ENCODE measurements at regions not wholly inside any gene's neighbourhood (a gene's known extent, or its start where the extent isn't known, plus 50 kb on each side); places are given as distances from the start of the nearest gene placed in this dataset.
"Not testable (repeated sequence)": the region's sequence is repeated elsewhere in the genome, so short reads cannot be mapped to it uniquely, and the experiment has no call there.

DNA sequence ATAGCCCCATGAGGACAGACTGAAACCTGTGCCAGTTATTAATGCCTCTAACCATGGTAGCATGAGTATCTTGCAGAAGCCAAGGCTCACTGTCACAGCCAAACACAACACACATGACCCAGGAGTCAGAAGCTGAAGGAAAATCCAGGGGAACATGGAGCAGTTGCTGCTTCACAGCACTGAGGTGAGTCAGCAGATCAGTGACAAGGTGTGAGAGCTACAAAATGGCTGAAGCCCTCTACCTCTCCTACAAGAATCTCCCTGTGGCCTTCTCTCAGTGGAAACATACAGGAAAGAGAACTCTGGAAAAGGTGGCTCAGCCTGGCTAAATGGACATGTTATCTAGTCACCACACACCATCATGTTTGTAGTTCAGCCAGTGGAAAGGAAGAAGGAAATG is 93.5 kb downstream of the NAB1 start:
- no peak for DNase-seq

DNA sequence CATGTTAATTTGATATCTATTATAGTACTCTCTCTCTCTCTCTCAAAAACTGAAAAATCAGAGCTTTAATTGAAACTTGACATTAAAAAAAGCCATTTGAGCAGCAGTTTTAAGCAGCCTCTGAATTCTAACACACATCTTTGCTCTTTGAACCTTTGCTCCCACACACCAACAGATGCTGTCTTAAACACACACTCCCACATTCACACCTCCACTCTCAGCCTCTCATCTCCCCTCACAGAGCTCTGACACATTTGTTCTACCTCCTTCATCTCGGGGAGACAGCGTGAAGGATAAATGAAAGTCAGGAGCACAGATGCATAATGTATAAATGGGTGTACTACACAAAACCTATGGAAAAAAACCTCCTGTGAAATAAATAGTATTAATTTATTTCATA is 95.2 kb downstream of the NAB1 start:
- DNase-seq, result no peak

DNA sequence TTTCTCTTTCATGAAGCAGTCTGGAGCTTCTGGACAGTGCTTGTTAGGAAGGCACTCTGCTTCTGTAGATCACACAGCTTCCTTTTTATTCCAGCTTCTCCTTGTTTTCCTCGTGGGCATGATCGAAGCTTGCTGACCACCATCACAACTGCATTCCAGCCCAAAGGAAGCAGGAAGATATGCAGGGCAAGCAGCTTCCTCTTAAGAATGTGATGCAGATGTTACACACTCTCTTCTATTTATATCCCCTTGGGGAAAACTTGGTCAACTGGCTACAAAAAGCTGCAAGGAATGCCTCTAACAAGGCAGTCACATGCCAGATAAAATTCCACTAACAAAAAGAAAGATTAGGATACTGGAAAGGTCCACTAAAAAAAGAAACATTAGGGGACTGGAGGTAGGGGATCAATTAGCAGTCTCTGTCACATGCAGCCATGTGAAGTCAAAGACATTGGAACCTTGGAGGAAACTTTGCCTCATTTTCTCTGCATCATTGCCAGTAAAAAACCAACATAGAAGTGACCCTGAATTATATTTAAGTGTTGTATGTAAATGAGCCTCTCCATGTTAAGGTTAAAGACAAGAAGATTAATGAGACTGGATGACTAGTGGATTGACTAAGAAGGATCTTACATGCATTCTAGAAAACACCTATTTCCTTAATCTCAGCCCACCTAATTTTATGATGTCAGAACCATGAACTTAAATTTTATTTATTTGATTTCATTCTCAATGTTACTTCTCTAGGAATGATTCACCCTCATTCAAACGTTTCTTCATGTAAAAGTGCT is 98.3 kb downstream of the NAB1 start:
- no peak for DNase-seq

DNA sequence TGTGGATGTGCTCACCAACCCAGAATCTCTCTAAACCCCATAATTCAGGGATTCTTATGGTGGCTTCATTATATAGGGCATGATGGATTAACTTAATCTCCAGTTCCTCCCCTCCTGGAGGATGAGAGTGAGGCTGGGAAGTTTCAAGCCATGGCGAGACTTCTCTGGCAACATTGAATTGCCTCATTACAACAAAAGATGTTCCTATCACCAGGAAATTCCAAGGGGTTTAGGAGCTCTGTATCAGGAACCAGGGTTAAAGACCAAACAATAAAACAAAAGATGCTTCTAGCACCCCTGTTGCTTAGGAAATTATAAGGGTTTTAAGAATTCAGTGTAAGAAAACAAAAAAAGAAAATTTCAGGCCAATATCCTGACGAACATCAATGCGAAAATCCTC is 100.1 kb downstream of the NAB1 start:
- no peak for DNase-seq

DNA sequence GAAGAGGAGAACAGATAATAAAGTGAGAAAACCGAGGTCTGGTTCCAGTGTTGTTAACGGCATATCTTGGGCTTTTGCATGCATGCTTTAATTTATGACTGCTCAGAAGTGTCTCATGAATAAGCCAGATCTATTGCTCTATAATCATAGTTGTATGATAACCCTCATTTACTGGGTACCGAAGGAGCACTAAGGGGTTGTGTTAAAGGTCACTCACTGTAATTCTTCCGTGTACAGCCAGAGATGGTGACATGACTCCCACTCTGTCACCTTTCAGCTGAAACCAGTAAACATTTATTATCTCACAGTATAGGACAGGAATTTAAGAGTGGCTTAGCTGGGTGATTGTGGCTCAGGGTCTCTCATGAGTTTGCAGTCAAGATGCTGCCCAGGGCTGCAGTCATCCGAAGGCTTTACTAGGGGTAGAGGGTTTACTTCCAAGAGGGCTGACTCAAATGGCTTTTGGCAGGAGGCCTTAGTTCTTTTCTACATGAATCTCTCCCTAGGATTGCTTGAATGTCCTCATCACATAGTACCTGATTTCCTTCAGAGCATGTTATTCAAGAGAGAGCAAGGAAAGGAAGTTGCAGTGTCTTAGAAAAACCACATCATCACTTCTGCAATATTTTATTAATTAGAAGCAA is 107.0 kb downstream of the NAB1 start:
- DNase-seq, result no peak

DNA sequence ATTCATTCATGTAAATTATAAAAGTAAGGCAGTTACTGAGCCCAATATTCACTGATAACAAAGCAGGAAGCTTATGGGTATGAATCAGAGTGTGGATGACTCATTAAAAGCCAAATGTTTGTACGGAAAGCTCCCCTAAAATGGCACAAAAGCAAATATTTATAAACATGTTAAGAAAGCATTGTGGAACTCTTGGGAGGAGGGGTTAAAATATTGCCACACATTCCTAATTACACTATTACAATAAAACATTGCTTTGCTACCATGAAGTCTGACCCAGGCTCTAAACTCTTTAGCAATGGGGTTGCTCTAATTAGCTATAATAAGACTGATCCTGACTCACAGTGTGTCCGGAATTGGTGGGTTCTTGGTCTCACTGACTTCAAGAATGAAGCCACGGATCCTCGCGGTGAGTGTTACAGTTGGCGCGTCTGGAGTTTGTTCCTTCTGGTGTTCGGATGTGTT is 110.9 kb downstream of the NAB1 start:
- DNase-seq, result no peak

DNA sequence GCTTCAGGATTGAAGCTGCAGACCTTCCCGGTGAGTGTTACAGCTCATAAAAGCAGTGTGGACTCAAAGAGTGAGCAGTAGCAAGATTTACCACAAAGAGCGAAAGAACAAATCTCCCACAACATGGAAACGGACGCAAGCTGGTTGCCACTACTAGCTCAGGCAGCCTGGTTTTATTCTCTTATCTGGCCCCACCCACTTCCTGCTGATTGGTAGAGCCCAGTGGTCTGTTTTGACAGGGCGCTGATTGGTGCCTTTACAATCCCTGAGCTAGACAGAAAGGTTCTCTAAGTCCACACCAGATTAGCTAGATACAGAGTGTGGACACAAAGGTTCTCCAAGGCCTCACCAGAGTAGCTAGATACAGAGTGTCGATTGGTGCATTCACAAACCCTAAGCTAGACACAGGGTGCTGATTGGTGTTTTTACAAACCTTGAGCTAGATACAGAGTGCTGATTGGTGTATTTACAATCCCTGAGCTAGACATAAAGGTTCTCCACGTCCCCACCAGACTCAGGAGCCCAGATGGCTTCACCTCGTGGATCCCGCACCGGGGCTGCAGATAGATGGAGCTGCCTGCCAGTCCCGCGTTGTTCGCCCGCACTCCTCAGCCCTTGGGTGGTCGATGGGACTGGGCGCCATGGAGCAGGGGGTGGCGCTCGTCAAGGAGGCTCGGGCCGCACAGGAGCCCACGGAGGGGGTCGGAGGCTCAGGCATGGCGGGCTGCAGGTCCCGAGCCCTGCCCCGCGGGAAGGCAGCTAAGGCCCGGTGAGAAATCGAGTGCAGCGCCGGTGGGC is 111.7 kb downstream of the NAB1 start:
- DNase-seq, result not testable (repeated sequence)

DNA sequence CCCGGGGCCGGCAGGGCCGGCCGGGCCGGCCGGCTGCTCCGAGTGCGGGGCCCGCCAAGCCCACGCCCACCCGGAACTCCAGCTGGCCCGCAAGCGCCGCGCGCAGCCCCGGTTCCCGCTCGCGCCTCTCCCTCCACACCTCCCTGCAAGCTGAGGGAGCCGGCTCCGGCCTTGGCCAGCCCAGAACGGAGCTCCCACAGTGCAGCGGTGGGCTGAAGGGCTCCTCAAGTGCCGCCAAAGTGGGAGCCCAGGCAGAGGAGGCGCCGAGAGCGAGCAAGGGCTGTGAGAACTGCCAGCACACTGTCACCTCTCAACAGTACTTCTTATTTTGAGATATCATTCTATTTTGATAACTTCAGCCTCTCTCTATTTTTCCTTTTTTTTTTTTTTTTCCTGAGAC is 112.3 kb downstream of the NAB1 start:
- DNase-seq, result not testable (repeated sequence)

DNA sequence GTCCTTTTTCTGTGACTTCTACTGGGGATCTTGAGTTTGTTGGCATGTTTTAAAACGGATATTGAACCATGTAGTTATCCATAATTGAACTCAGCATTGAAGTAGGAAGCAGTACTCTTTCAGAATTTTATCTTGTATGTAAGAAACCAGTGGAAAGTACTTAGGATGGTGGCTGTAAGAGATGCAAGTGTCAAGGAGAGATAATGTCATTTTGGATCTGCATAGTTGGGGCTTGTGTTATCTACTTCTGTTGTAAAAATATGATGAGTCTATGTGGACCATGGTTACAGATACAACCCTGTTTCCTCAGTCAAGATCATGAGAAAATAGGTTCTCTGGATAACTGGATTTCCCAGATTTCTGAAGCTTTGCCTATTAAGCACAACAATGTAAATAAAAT is 113.7 kb downstream of the NAB1 start:
- DNase-seq, result no peak

DNA sequence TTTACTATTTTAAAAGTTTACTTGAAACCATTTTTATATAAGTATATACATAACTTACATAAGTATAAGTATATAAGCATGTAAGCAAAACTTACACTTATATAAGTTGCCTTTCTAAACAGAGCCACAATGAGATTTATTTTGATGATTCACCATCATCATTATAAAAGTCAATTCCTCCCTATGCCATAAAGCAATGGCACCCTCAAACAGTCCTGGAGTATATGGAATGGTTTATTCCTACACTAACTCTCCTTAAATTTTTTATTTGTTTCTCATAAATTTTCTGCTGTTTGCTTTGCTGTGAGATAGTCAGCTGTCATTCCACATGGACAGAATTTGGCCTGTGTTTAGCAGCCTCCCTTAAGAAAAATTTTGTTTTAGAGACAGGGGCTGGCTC is 114.2 kb downstream of the NAB1 start:
- no peak for DNase-seq

DNA sequence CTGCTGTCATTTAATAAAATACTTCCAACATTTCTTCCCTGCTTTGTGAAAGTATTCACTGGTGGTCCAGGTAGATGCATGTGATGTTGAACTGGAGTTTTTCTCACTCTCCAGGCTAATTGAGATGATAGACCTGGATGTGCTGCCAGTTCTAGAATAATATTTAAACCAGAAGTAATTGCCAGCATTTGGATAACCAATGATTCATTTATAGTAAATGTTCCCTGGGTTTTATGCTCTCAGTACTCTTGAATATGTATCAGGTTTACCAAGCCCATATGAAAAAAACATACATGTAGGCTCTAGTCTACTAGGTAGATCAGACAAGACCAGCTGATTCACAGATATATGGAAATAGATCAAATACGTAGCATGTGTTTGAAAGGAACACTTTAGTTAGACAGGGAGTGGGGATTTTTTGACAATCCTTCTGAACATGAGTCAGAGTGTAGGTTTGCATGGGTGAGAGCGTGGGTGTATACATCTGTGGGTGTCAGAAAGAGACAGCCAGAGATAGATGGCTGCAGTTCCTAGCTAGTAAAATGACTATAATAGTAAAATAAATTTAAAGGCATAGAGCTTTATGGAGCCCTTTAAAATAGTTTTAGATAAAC is 115.1 kb downstream of the NAB1 start:
- no peak for DNase-seq

DNA sequence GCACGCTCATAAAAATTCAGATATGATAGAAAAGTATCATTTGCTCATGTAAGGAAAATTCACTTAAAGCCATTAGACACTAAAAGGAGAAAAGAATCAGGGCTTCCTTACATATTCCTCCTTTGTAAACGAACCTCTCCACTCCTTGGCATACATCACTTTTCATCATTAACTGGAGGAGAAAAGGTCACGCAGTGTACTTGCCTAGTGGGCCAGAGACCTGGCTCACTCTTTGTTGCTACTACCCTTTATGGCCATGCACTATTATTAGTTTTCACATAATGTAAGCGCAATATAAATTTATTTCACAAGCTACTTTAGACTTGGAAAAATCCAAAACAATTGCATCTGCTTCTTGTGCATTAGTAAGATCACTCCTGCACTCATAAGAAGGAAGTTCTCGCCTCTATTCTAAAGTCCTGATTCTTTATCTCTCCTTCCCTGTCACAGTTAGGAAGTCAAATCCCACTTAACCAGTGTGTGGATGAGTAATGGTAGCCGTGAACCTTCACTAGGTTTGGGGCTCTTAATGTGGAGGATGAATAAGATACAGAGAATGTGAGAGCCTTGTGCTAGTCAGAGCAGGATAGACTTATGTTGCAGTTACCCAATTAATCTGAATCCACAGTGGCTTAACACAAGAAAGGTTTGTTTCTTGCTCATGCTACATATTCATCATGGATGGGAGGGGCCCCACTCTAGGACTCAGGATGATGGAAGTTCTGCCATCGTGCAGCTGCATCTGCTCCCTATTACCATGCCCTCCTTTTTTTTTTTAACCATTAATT is 115.0 kb upstream of the GLS start:
- no peak for DNase-seq

DNA sequence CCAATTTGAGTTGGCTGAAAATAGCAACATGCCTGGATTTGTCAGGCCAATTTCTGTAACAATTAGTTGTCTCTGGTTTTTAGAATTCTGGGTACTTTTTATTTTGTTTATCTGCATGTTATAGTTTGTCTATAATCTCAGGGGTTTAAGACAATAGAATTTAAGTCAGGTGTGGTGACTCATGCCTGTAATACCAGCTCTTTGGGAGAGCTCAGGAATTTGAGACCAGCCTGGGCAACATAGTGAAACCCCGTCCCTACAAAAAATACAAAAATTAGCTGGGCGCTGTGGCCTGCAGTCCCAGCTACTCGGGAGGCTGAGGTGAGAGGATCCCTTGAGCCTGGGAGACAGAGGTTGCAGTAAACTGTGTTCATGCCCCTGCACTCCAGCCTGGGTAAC is 114.4 kb upstream of the GLS start:
- DNase-seq, result no peak

DNA sequence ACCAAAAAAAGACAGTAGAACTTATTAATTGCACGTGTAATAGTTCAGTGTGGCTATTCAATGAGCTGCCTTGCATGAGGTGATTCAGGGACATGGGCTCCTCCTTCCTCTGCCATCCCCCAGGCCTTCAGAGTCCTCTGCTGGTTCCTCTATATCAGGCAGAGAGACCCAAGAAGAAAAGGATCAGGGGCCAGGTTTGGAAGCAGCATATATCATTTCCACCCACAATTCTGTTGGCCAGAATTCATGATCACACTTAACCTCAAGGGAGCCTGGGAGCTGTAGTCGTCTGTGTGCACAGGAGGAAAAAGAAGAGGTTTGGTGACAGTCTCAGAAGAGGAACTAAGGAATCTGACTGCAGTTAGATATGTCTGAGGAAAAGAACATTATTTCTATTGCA is 114.0 kb upstream of the GLS start:
- no peak for DNase-seq

DNA sequence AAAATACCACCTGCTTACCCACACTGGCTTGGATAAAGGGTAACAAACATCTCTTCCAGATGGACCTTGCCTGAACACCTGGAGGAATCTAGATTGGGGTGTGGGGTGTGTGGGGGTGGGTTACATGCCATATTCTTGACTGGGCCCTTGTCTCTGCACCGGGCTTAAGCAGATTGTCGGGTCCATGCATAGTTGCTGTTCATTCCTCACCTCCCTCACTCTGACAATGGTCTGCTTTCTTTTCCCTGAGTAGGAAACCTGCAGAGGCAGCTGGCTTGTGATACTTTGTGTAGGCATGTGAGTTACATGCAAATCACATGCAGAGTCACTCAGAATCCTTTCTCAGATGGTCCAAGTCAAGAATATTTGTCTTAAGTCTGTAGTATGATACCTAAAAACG is 112.8 kb upstream of the GLS start:
- DNase-seq, result no peak

DNA sequence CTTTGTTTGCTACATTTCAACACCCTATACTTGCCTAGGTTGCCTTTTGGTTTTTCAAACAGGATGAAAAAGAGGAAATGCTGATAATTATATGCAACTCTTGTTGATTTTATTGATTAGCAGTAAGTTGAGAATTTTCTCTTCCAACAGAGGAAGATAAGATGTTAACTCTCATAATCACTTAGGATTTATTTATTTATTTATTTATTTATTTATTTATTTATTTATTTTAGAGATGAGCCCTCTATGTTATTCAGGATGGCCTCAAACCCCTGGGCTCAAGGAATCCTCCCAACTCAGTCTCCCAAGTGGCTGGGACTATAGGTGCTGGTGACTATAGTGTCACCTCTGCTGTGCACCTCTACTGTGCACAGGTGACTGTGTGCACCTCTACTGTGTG is 111.4 kb upstream of the GLS start:
- DNase-seq, result no peak

DNA sequence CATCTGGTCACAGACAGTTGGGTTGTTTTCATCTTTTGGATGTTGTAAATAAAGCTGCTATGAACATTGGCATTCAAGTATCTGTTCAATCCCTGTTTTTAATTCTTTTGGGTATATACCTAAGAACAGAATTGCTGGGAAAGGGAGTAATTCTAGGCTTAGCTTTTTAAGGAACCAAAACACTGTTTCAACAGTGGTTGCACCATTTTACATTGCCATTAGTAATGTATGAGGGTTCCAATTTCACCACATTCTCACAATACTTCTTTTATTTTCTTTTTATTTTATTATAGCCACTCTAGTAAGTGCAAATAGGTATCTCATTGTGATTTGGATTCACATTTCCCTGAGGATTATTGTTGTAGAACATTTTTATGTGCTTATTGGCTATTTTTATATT is 108.9 kb upstream of the GLS start:
- DNase-seq, result no peak

DNA sequence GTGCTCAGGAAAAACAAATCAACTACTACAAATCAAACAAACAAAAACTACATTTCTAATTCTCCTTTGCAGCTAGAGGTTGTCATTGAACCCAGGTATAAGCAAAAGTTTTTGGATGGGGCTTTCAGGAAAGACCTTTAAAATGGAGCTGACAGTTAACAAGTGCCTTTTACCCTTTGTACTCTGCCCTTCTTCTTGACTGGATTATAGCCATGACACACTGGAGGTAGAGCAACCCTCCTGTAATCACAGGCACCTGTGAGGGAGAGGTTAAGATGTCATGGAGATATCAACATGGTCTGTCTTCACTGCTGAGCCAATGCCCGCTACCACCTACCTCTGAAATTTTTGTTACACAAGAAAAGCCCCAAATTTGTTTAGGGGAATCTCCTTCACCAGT is 100.0 kb upstream of the GLS start:
- DNase-seq, result no peak

DNA sequence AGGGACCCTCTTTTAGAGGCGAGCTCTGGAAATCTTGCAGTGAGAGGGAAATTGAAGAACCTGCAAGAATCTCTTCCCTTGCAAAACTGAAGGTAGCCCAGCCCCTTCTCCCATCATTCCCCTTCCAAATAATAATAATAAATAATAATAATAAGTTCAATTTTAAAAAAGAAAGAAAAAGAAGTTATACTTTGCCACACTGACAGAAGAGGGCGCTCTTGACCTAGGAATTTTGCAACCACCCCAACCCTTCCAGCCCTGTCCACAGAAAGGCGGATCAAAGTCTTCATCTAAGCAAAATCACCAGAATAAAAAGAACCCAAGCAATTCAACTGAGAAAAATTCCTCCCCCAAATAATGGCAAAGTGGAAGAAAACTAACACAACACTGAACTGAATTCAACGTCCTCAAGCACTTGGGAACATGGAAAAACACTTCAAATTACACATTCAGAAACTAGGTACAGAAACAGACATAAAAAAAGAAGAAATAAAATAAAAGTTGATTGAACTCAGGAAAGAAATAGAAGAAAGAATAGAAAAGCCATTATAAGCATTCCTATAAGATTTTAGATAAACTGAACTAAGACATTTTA is 98.9 kb upstream of the GLS start:
- DNase-seq, result peak; percentile 32

DNA sequence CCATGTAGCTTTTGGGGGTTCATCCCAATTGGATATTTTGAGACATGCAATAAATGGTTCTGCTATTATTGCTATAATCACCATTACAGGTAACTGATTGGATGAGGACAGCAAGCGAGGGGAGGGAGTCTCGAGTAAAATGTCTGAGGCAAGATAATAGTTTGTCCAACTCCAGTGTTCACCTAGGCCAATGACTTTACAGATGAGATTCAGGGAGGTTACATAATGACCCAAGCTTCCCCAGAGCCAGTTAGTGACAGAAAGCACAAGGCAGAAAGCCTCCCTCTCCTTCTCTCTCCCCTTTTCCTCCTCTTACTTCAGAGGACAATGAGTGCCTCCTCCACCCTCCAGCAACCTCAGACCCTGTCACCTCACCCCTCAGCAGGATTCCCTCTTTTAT is 98.4 kb upstream of the GLS start:
- DNase-seq, result no peak

DNA sequence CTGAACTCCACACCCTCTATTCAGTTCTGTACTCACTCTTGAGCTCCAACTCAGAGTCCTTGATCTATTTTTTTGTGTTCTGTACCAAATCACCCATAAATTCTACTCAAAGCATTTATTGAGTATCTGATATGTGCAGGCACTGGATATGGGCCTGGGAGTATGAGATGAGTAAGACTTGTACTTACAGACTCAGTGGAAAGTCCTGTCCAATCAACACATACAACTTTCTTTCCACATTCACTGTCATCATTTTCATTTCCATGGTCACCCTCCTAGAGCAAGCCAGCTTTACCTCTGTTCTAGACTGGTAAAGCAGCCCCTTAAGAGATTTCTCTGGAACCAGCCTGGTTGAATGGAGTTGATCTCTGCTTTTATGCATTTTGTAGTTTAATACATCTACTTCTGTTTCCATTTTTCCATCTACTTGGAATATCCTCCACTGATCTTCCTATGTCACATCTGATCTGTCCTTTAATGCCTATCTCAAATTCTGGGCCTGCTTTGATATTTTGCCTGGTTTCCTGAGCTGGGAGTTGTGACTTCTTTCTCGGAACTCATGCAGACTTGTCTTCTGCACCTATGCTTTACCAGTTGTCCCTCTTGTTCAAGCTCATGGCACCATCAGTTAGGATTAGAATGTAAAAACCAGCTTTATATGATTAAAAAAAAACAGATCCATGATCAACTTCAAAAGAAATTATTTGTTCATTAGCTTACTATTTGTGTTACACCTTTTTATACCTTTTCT is 96.9 kb upstream of the GLS start:
- no peak for DNase-seq

DNA sequence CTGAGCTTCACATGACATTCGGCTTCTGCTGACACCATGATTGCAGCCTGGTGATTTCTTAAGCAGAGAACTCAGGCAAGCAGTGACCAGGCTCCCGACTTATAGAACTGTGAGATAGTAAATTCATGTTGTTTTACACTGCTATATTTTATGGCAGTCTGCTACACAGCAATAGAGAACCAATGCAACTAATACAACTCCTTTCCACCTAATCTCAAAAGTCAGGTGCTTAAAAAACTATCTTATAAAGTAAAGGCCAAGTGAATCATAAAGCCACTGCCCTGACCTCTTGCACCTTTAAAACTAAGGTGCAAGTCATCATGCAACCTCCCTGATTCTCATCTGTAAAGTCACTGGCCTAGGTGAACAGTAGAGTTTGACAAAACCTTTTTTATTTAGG is 95.3 kb upstream of the GLS start:
- no peak for DNase-seq
